H1 (cell line): ENCODE measurements at regions not wholly inside any gene's neighbourhood (a gene's known extent, or its start where the extent isn't known, plus 50 kb on each side); places are given as distances from the start of the nearest gene placed in this dataset.

Source experiments
- EGR1 ChIP-seq: IDR thresholded peaks from 2 replicates; pipeline ENCODE4 v1.6.1; 2011; ENCODE audit warnings: low read depth, low read length, borderline replicate concordance
- EP300 ChIP-seq, 2 experiments: IDR thresholded peaks; 1 replicate in 1 of 2; 2 replicates in 1 of 2; pipeline ENCODE4 v1.6.1; 2011 to 2012; ENCODE audit warnings: low read depth in 2 of 2, low read length in 2 of 2, mild to moderate bottlenecking in 2 of 2, borderline replicate concordance in 1 of 2, inconsistent platforms in 1 of 2, moderate library complexity in 1 of 2
- EZH2 ChIP-seq: fragments of 200-600 bp; sonication (generic); IDR thresholded peaks from 2 replicates; pipeline ENCODE4 v1.7.1; 2012; ENCODE audit warnings: low read depth, mild to moderate bottlenecking, moderate library complexity, low read length, inconsistent platforms; ENCODE audit not compliant: severe bottlenecking
- HDAC2 ChIP-seq, 2 experiments: fragments of 300-600 bp in 1 of 2; sonication (generic) in 1 of 2; IDR thresholded peaks; 2 replicates each; pipeline ENCODE4 v1.6.1; 2011 to 2012; ENCODE audit warnings: low read depth in 2 of 2, low read length in 2 of 2, mild to moderate bottlenecking in 2 of 2, moderate library complexity in 2 of 2, borderline replicate concordance in 1 of 2, inconsistent platforms in 1 of 2
- NANOG ChIP-seq: IDR thresholded peaks from 2 replicates; pipeline ENCODE4 v1.6.1; 2011; ENCODE audit warnings: low read length, low read depth, mild to moderate bottlenecking, inconsistent platforms; ENCODE audit not compliant: insufficient read depth, poor library complexity, severe bottlenecking
- NRF1 ChIP-seq: IDR thresholded peaks from 2 replicates; pipeline ENCODE4 v1.6.1; 2011; ENCODE audit warnings: mild to moderate bottlenecking, low read depth, low read length, improper control_type of control experiment
- POLR2A ChIP-seq, 2 experiments: IDR thresholded peaks; 1 replicate in 1 of 2; 2 replicates in 1 of 2; pipeline ENCODE4 v1.6.1; 2011; ENCODE audit warnings: low read depth in 2 of 2, low read length in 2 of 2, mild to moderate bottlenecking in 2 of 2; ENCODE audit errors: control extremely low read depth in 1 of 2
- POLR2AphosphoS5 ChIP-seq: IDR thresholded peaks from 2 replicates; pipeline ENCODE4 v1.6.1; 2011; ENCODE audit warnings: low read depth, low read length
- RAD21 ChIP-seq, 2 experiments: IDR thresholded peaks in 1 of 2; conservative IDR thresholded peaks in 1 of 2; 2 replicates each; pipeline ENCODE4 v1.6.1; 2011; ENCODE audit warnings: low read depth in 2 of 2, low read length in 2 of 2, improper control_type of control experiment in 1 of 2, inconsistent platforms in 1 of 2, mild to moderate bottlenecking in 1 of 2, moderate library complexity in 1 of 2
- RFX5 ChIP-seq: IDR thresholded peaks from 2 replicates; pipeline ENCODE4 v1.6.1; 2011; ENCODE audit warnings: low read depth, low read length, improper control_type of control experiment, borderline replicate concordance
- TCF12 ChIP-seq: IDR thresholded peaks from 2 replicates; pipeline ENCODE4 v1.6.1; 2011; ENCODE audit warnings: low read depth, mild to moderate bottlenecking, low read length
- USF2 ChIP-seq: IDR thresholded peaks from 2 replicates; pipeline ENCODE4 v1.6.1; 2011; ENCODE audit warnings: low read length, improper control_type of control experiment
- TF ChIP-seq, protein P1 (sequence below), 3 experiments: IDR thresholded peaks; 1 replicate in 2 of 3; 2 replicates in 1 of 3; pipeline versions ENCODE4 v1.5.1 to v1.6.1; 2011; ENCODE audit warnings: low read length in 3 of 3, mild to moderate bottlenecking in 3 of 3, inconsistent platforms in 2 of 3, low read depth in 1 of 3, moderate library complexity in 1 of 3; ENCODE audit not compliant: insufficient read depth in 1 of 3; ENCODE audit errors: control extremely low read depth in 1 of 3

DNA sequence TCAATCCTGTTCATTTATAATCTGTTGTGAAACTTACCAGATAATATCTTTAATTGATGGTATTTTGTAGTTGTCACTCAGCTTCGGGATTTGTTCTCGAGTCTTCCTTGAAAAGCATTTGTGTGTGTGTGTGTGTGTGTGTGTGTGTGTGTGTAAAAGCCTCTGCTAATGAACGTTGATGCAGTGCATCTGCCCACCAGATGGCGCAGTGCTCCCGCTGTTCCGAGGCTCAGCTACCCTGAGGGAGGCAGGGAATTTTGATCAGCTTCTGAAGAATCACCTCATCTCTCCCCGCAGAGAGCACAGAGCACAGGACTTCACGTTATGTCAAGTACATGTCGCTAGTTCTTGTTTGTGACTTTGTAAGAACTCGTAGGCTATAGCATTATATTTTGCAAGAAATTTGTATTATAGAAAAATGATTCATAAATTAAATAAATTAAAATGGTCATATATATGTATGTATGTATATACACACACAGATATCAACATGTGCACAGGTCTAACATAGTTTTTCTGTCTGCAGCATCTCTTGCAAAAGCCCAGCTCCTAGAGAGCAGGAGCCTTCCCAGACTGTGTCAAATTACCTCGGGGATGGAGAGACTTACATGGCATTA lies 316.7 kb upstream of the IGFBP7 start:
- no peak for TF ChIP-seq POLR2A (IDR thresholded peaks at IDR 0.05; ENCODE audit: control extremely low read depth in 1 of 2, low read depth in 2 of 2, low read length in 2 of 2)
- TF ChIP-seq EGR1 = no peak
- TF ChIP-seq NANOG = no peak
- TF ChIP-seq USF2 = no peak
- no peak for TF ChIP-seq EP300 (IDR thresholded peaks at IDR 0.05; ENCODE audit: borderline replicate concordance in 1 of 2, low read depth in 2 of 2, low read length in 2 of 2)
- TF ChIP-seq, protein P1, sequence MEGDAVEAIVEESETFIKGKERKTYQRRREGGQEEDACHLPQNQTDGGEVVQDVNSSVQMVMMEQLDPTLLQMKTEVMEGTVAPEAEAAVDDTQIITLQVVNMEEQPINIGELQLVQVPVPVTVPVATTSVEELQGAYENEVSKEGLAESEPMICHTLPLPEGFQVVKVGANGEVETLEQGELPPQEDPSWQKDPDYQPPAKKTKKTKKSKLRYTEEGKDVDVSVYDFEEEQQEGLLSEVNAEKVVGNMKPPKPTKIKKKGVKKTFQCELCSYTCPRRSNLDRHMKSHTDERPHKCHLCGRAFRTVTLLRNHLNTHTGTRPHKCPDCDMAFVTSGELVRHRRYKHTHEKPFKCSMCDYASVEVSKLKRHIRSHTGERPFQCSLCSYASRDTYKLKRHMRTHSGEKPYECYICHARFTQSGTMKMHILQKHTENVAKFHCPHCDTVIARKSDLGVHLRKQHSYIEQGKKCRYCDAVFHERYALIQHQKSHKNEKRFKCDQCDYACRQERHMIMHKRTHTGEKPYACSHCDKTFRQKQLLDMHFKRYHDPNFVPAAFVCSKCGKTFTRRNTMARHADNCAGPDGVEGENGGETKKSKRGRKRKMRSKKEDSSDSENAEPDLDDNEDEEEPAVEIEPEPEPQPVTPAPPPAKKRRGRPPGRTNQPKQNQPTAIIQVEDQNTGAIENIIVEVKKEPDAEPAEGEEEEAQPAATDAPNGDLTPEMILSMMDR (IDR thresholded peaks at IDR 0.05; ENCODE audit: control extremely low read depth in 1 of 3, insufficient read depth in 1 of 3, low read depth in 1 of 3, low read length in 3 of 3) = peak; percentile 71 to 92 (median 88)
- TF ChIP-seq RAD21 (IDR thresholded peaks at IDR 0.05 in 1 of 2, conservative IDR thresholded peaks at IDR 0.05 in 1 of 2; ENCODE audit: low read depth in 2 of 2, low read length in 2 of 2) = peak; percentile 94 to 95
- no peak for TF ChIP-seq RFX5
- no peak for TF ChIP-seq POLR2AphosphoS5
- TF ChIP-seq HDAC2 (IDR thresholded peaks at IDR 0.05; ENCODE audit: borderline replicate concordance in 1 of 2, low read depth in 2 of 2, low read length in 2 of 2) = no peak
- TF ChIP-seq TCF12 = no peak
- TF ChIP-seq EZH2 = no peak
- no peak for TF ChIP-seq NRF1
